ENCODE measurements at regions not wholly inside any gene's neighbourhood (a gene's known extent, or its start where the extent isn't known, plus 50 kb on each side); places are given as distances from the start of the nearest gene placed in this dataset.

DNA sequence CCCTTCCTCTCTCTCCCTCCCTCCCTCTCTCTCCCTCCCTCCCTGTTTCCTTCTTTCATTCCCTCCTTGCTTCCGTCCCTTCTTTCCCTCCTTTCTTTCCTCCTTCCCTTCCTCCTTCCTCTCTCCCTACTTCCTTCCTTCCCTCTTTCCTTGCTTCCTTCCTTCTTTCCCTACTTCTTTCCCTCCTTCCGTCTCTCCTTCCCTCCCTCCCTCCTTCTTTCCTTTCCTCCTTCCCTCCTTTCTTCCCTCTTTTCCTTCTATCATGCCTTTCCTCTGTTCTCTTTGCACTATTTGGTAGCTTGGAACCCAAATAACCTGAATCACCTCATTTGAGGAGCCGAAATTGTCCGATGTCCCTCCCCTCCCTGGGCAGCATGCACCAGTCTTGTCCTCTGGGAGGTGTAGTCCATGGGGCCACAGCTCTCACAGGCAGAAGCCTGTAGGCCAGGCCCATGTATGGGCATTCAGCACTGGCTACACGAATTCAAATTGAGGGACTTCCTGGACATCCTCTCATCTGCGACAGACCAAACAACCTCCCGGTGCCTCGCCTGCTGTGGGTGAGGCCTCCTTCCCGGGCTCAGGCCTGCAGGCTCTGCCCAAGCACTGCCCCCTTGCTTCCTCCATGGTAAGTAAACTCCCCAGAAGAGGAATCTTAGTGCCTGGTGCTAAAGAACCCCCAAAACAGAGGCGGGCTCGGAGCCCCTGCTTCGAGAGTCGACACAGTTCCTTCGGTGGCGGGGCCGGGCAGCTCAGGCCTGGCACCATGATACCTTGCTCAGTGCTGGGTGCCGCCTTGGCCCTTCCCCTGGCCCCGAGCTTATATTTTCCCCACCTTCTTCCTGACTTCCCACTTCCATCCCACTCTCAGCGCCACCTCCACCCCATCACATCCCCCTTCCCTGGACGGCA lies 454.1 kb upstream of the CADM1 start:
- TF ChIP-seq, protein P1, sequence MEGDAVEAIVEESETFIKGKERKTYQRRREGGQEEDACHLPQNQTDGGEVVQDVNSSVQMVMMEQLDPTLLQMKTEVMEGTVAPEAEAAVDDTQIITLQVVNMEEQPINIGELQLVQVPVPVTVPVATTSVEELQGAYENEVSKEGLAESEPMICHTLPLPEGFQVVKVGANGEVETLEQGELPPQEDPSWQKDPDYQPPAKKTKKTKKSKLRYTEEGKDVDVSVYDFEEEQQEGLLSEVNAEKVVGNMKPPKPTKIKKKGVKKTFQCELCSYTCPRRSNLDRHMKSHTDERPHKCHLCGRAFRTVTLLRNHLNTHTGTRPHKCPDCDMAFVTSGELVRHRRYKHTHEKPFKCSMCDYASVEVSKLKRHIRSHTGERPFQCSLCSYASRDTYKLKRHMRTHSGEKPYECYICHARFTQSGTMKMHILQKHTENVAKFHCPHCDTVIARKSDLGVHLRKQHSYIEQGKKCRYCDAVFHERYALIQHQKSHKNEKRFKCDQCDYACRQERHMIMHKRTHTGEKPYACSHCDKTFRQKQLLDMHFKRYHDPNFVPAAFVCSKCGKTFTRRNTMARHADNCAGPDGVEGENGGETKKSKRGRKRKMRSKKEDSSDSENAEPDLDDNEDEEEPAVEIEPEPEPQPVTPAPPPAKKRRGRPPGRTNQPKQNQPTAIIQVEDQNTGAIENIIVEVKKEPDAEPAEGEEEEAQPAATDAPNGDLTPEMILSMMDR (IDR thresholded peaks at IDR 0.05), result no peak
- TF ChIP-seq EP300 (IDR thresholded peaks at IDR 0.05) (no peak), POLR2A (IDR thresholded peaks at IDR 0.05) (no peak), POLR2AphosphoS5 (IDR thresholded peaks at IDR 0.05) (no peak)

Measured in suprapubic skin (tissue), 4 donors.